Neural progenitor cell (in vitro differentiated cells): ENCODE measurements at regions not wholly inside any gene's neighbourhood (a gene's known extent, or its start where the extent isn't known, plus 50 kb on each side); places are given as distances from the start of the nearest gene placed in this dataset.

Source experiments
- DNase-seq: peaks from one replicate; pipeline ENCODE4 v3.0.0-alpha.2; 2016; ENCODE audit warnings: low spot score
- H2AFZ ChIP-seq: fragments of 200-600 bp; sonication (generic); replicated peaks from 2 replicates; pipeline ENCODE4 v1.6.1; 2016; ENCODE audit warnings: antibody characterized with exemption
- H3F3A ChIP-seq: fragments of 200-600 bp; sonication (generic); 2 replicates; pipeline ENCODE4 v1.6.1; 2016; ENCODE audit warnings: antibody characterized with exemption, low read depth
- H3K27ac ChIP-seq: fragments of 200-600 bp; sonication (generic); 2 replicates; pipeline ENCODE4 v1.5.1; 2016; ENCODE audit warnings: mild to moderate bottlenecking
- H3K27me3 ChIP-seq: fragments of 200-600 bp; sonication (generic); 2 replicates; pipeline ENCODE4 v1.6.1; 2016; ENCODE audit warnings: mild to moderate bottlenecking, moderate library complexity
- H3K36me3 ChIP-seq: fragments of 200-600 bp; sonication (generic); 2 replicates; pipeline ENCODE4 v1.5.1; 2016
- H3K4me1 ChIP-seq: fragments of 200-600 bp; sonication (generic); 2 replicates; pipeline ENCODE4 v1.6.1; 2016; ENCODE audit warnings: mixed run types
- H3K4me2 ChIP-seq: fragments of 200-600 bp; sonication (generic); 2 replicates; pipeline ENCODE4 v1.6.1; 2016
- H3K4me3 ChIP-seq: fragments of 200-600 bp; sonication (generic); 2 replicates; pipeline ENCODE4 v1.5.1; 2016
- H3K79me2 ChIP-seq: fragments of 200-600 bp; sonication (generic); 2 replicates; pipeline ENCODE4 v1.6.1; 2016; ENCODE audit warnings: low read depth
- H3K9ac ChIP-seq: fragments of 200-600 bp; sonication (generic); 2 replicates; pipeline ENCODE4 v1.6.1; 2016
- H3K9me3 ChIP-seq: fragments of 200-600 bp; sonication (generic); 2 replicates; pipeline ENCODE4 v1.5.1; 2016; ENCODE audit warnings: low read depth
- H4K20me1 ChIP-seq: fragments of 200-600 bp; sonication (generic); 2 replicates; pipeline ENCODE4 v1.6.1; 2016; ENCODE audit warnings: low read depth
- H3K27ac Mint-ChIP-seq: 3 replicates; pipeline ENCODE4 v1.8.0; 2021; ENCODE audit warnings: mixed read lengths
- H3K27me3 Mint-ChIP-seq: 2 replicates; pipeline ENCODE4 v1.8.0; 2022; ENCODE audit warnings: low read depth, mild to moderate bottlenecking, inconsistent platforms, moderate library complexity, mixed read lengths; ENCODE audit not compliant: insufficient read depth
- H3K36me3 Mint-ChIP-seq: 3 replicates; pipeline ENCODE4 v1.8.0; 2021; ENCODE audit warnings: mixed read lengths
- H3K4me1 Mint-ChIP-seq: 3 replicates; pipeline ENCODE4 v1.8.0; 2021; ENCODE audit warnings: mixed read lengths
- H3K4me3 Mint-ChIP-seq: 3 replicates; pipeline ENCODE4 v1.8.0; 2021; ENCODE audit warnings: mild to moderate bottlenecking, moderate library complexity, mixed read lengths
- H3K9me3 Mint-ChIP-seq: 3 replicates; pipeline ENCODE4 v1.8.0; 2020; ENCODE audit warnings: mixed read lengths
- CTCF ChIP-seq: fragments of 200-600 bp; sonication (generic); IDR thresholded peaks from 2 replicates; pipeline ENCODE4 v1.5.1; 2017; ENCODE audit warnings: antibody characterized with exemption, mild to moderate bottlenecking
- EZH2 ChIP-seq: fragments of 200-600 bp; sonication (generic); IDR thresholded peaks from 2 replicates; pipeline ENCODE4 v1.6.1; 2017; ENCODE audit warnings: antibody characterized with exemption, mild to moderate bottlenecking, moderate library complexity
- EZH2phosphoT487 ChIP-seq: fragments of 200-600 bp; sonication (generic); IDR thresholded peaks from 2 replicates; pipeline ENCODE4 v1.6.1; 2017; ENCODE audit warnings: antibody characterized with exemption

- Mint-ChIP-seq H3K27me3 (peaks cover 3% of the 10 kb centered on the region), H3K4me3 (no peak overlapping the region), H3K4me1 (peaks cover 6% of the 10 kb centered on the region), H3K36me3 (no peaks in the 10 kb centered on the region), H3K27ac (no peak overlapping the region), H3K9me3 (peaks cover 3% of the 10 kb centered on the region)
- Histone ChIP-seq H3K4me1 (no peaks in the 10 kb centered on the region), H3K9me3 (no peaks in the 10 kb centered on the region), H2AFZ (no peak overlapping the region), H3K27ac (no peak overlapping the region), H3K27me3 (no peaks in the 10 kb centered on the region), H3K36me3 (no peaks in the 10 kb centered on the region), H3F3A (no peaks in the 10 kb centered on the region), H4K20me1 (no peaks in the 10 kb centered on the region), H3K4me3 (no peak overlapping the region), H3K4me2 (no peak overlapping the region), H3K9ac (no peak overlapping the region), H3K79me2 (no peaks in the 10 kb centered on the region)
- DNase-seq: no peak
- TF ChIP-seq CTCF (no peak), EZH2phosphoT487 (no peak), EZH2 (no peak)
These were observed 335.4 kb downstream of the BRD1 start for GRCh38 chr22:49492308-49492707.

GRCh38 chr22:49491726-49492125 lies 335.9 kb downstream of the BRD1 start:
- H4K20me1 ChIP-seq: no peaks in the 10 kb centered on the region
- no peaks in the 10 kb centered on the region for H3K27me3 ChIP-seq
- H3K4me2 ChIP-seq: no peak overlapping the region
- no peaks in the 10 kb centered on the region for H3K36me3 ChIP-seq
- H3K36me3 Mint-ChIP-seq: no peaks in the 10 kb centered on the region
- H3K4me1 ChIP-seq: no peaks in the 10 kb centered on the region
- no peak for DNase-seq
- no peak overlapping the region for H3K4me3 ChIP-seq
- H3K4me1 Mint-ChIP-seq: peaks cover 6% of the 10 kb centered on the region
- no peaks in the 10 kb centered on the region for H3F3A ChIP-seq
- H3K27ac ChIP-seq: no peak overlapping the region
- H3K9ac ChIP-seq: no peak overlapping the region
- H2AFZ ChIP-seq: no peak overlapping the region
- TF ChIP-seq CTCF: no peak
- TF ChIP-seq EZH2: no peak
- no peak for TF ChIP-seq EZH2phosphoT487
- H3K27me3 Mint-ChIP-seq: peaks cover 3% of the 10 kb centered on the region
- H3K9me3 Mint-ChIP-seq: peaks cover 3% of the 10 kb centered on the region
- H3K79me2 ChIP-seq: no peaks in the 10 kb centered on the region
- no peaks in the 10 kb centered on the region for H3K9me3 ChIP-seq
- no peak overlapping the region for H3K4me3 Mint-ChIP-seq
- H3K27ac Mint-ChIP-seq: no peak overlapping the region

GRCh38 chr22:49491221-49491635 lies 336.4 kb downstream of the BRD1 start:
- H3K36me3 Mint-ChIP-seq: no peaks in the 10 kb centered on the region
- no peak for DNase-seq

More at GRCh38 chr22:49491221-49491635, 336.4 kb downstream of the BRD1 start:
- Histone ChIP-seq H3K4me2 (no peak overlapping the region), H3K9ac (no peak overlapping the region), H3K27me3 (no peaks in the 10 kb centered on the region), H3K4me3 (no peak overlapping the region), H3K36me3 (no peaks in the 10 kb centered on the region), H3K4me1 (no peaks in the 10 kb centered on the region), H3F3A (no peaks in the 10 kb centered on the region), H3K27ac (no peak overlapping the region), H3K79me2 (no peaks in the 10 kb centered on the region), H3K9me3 (no peaks in the 10 kb centered on the region), H4K20me1 (no peaks in the 10 kb centered on the region), H2AFZ (no peak overlapping the region)
- H3K27me3 Mint-ChIP-seq: peaks cover 3% of the 10 kb centered on the region
- TF ChIP-seq CTCF: no peak
- TF ChIP-seq EZH2: no peak
- TF ChIP-seq EZH2phosphoT487: no peak
- peaks cover 6% of the 10 kb centered on the region for H3K4me1 Mint-ChIP-seq
- no peak overlapping the region for H3K27ac Mint-ChIP-seq
- peaks cover under 1% of the 10 kb centered on the region for H3K9me3 Mint-ChIP-seq
- no peak overlapping the region for H3K4me3 Mint-ChIP-seq
